DMS 273 treated with DMSO at 0.1 percent for 48 hours (cell line): ENCODE measurements at regions not wholly inside any gene's neighbourhood (a gene's known extent, or its start where the extent isn't known, plus 50 kb on each side); places are given as distances from the start of the nearest gene placed in this dataset.

ENCODE experiments used
- DNase-seq: peaks from one replicate; lab custom pipeline; 2025; lab: John Stamatoyannopoulos, UW

- DNase-seq = no peak
Observed at GRCh38 chr11:39144351-39145130, 2314.9 kb downstream of the LRRC4C start.

GRCh38 chr11:39139581-39139980, 2319.9 kb downstream of the LRRC4C start:
- DNase-seq = no peak

- DNase-seq = no peak
Observed at GRCh38 chr11:39120890-39121289, 2338.6 kb downstream of the LRRC4C start.

- DNase-seq = no peak
Observed at GRCh38 chr11:39113606-39114005, 2345.8 kb downstream of the LRRC4C start.

- no peak for DNase-seq
Observed at GRCh38 chr11:39102236-39102635, 2357.2 kb downstream of the LRRC4C start.

GRCh38 chr11:39078465-39078864, 2381.0 kb downstream of the LRRC4C start:
- DNase-seq = no peak

GRCh38 chr11:39037611-39038010, 2421.8 kb downstream of the LRRC4C start:
- no peak for DNase-seq

GRCh38 chr11:39036021-39036420, 2423.4 kb downstream of the LRRC4C start:
- DNase-seq = no peak

- no peak for DNase-seq
Observed at GRCh38 chr11:39021539-39021938, 2423.5 kb upstream of the RAG2 start.

- no peak for DNase-seq
Observed at GRCh38 chr11:39011797-39012196, 2413.8 kb upstream of the RAG2 start.

GRCh38 chr11:38990841-38991240, 2392.8 kb upstream of the RAG2 start:
- DNase-seq = no peak

- no peak for DNase-seq
Observed at GRCh38 chr11:38990139-38990538, 2392.1 kb upstream of the RAG2 start.

- DNase-seq = no peak
Observed at GRCh38 chr11:38988908-38989307, 2390.9 kb upstream of the RAG2 start.

GRCh38 chr11:38972220-38972619, 2374.2 kb upstream of the RAG2 start:
- DNase-seq = no peak

GRCh38 chr11:38971141-38971540, 2373.1 kb upstream of the RAG2 start:
- no peak for DNase-seq

- no peak for DNase-seq
Observed at GRCh38 chr11:38968951-38969350, 2370.9 kb upstream of the RAG2 start.

- DNase-seq = no peak
Observed at GRCh38 chr11:38952698-38953097, 2354.7 kb upstream of the RAG2 start.

GRCh38 chr11:38950867-38951266, 2352.8 kb upstream of the RAG2 start:
- DNase-seq = no peak

- no peak for DNase-seq
Observed at GRCh38 chr11:38948392-38948791, 2350.4 kb upstream of the RAG2 start.

- no peak for DNase-seq
Observed at GRCh38 chr11:38937709-38938108, 2339.7 kb upstream of the RAG2 start.

GRCh38 chr11:38935941-38936340, 2337.9 kb upstream of the RAG2 start:
- DNase-seq = no peak

GRCh38 chr11:38927993-38928392, 2330.0 kb upstream of the RAG2 start:
- no peak for DNase-seq

GRCh38 chr11:38924644-38925043, 2326.6 kb upstream of the RAG2 start:
- no peak for DNase-seq

GRCh38 chr11:38900211-38900610, 2302.2 kb upstream of the RAG2 start:
- no peak for DNase-seq
